H1 (cell line): ENCODE measurements at regions not wholly inside any gene's neighbourhood (a gene's known extent, or its start where the extent isn't known, plus 50 kb on each side); places are given as distances from the start of the nearest gene placed in this dataset.

Experiments used
- BACH1 ChIP-seq: IDR thresholded peaks from 2 replicates; pipeline ENCODE4 v1.6.1; 2012; ENCODE audit warnings: low read length, improper control_type of control experiment
- CEBPB ChIP-seq: IDR thresholded peaks from 2 replicates; pipeline ENCODE4 v1.6.1; 2012; ENCODE audit warnings: low read depth, low read length
- CHD1 ChIP-seq: IDR thresholded peaks from 2 replicates; pipeline ENCODE4 v1.6.1; 2012; ENCODE audit warnings: low read depth, low read length, improper control_type of control experiment
- EGR1 ChIP-seq: IDR thresholded peaks from 2 replicates; pipeline ENCODE4 v1.6.1; 2011; ENCODE audit warnings: low read depth, low read length, borderline replicate concordance
- EZH2 ChIP-seq: fragments of 200-600 bp; sonication (generic); IDR thresholded peaks from 2 replicates; pipeline ENCODE4 v1.7.1; 2012; ENCODE audit warnings: low read depth, mild to moderate bottlenecking, moderate library complexity, low read length, inconsistent platforms; ENCODE audit not compliant: severe bottlenecking
- POLR2A ChIP-seq, 2 experiments: IDR thresholded peaks; 1 replicate in 1 of 2; 2 replicates in 1 of 2; pipeline ENCODE4 v1.6.1; 2011; ENCODE audit warnings: low read depth in 2 of 2, low read length in 2 of 2, mild to moderate bottlenecking in 2 of 2; ENCODE audit errors: control extremely low read depth in 1 of 2
- POLR2AphosphoS5 ChIP-seq: IDR thresholded peaks from 2 replicates; pipeline ENCODE4 v1.6.1; 2011; ENCODE audit warnings: low read depth, low read length
- SIN3A ChIP-seq, 2 experiments: IDR thresholded peaks in 1 of 2; conservative IDR thresholded peaks in 1 of 2; 2 replicates each; pipeline ENCODE4 v1.6.1; 2011 to 2012; ENCODE audit warnings: low read length in 2 of 2, improper control_type of control experiment in 1 of 2, low read depth in 1 of 2, mild to moderate bottlenecking in 1 of 2
- ZNF274 ChIP-seq: IDR thresholded peaks from 2 replicates; pipeline ENCODE4 v1.7.0; 2012; ENCODE audit warnings: low read length, borderline replicate concordance; ENCODE audit errors: extremely low read depth
- TF ChIP-seq, protein P1 (sequence below), 3 experiments: IDR thresholded peaks; 1 replicate in 2 of 3; 2 replicates in 1 of 3; pipeline versions ENCODE4 v1.5.1 to v1.6.1; 2011; ENCODE audit warnings: low read length in 3 of 3, mild to moderate bottlenecking in 3 of 3, inconsistent platforms in 2 of 3, low read depth in 1 of 3, moderate library complexity in 1 of 3; ENCODE audit not compliant: insufficient read depth in 1 of 3; ENCODE audit errors: control extremely low read depth in 1 of 3
- TF ChIP-seq, protein P2 (sequence below): IDR thresholded peaks from 2 replicates; pipeline ENCODE4 v1.6.1; 2012; ENCODE audit warnings: inconsistent platforms

DNA sequence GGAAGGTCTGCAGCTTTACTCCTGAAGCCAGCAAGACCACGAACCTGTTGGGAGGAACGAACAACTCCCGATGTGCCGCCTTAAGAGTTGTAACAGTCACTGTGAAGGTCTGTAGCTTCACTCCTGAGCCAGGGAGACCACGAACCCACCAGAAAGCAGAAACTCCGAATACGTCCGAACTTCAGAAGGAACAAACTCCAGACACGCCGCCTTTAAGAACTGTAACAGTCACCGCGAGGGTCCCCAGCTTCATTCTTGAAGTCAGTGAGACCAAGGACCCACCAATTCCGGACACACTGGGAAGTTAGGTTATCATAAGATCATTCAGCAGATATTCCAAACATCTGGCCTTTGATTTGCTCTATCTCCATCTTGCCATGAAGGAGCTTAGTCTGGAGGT, 1623.0 kb downstream of the SLITRK1 start:
- TF ChIP-seq, protein P1, sequence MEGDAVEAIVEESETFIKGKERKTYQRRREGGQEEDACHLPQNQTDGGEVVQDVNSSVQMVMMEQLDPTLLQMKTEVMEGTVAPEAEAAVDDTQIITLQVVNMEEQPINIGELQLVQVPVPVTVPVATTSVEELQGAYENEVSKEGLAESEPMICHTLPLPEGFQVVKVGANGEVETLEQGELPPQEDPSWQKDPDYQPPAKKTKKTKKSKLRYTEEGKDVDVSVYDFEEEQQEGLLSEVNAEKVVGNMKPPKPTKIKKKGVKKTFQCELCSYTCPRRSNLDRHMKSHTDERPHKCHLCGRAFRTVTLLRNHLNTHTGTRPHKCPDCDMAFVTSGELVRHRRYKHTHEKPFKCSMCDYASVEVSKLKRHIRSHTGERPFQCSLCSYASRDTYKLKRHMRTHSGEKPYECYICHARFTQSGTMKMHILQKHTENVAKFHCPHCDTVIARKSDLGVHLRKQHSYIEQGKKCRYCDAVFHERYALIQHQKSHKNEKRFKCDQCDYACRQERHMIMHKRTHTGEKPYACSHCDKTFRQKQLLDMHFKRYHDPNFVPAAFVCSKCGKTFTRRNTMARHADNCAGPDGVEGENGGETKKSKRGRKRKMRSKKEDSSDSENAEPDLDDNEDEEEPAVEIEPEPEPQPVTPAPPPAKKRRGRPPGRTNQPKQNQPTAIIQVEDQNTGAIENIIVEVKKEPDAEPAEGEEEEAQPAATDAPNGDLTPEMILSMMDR (IDR thresholded peaks at IDR 0.05; ENCODE audit: control extremely low read depth in 1 of 3, insufficient read depth in 1 of 3, low read depth in 1 of 3, low read length in 3 of 3): no peak
- TF ChIP-seq POLR2A (IDR thresholded peaks at IDR 0.05; ENCODE audit: control extremely low read depth in 1 of 2, low read depth in 2 of 2, low read length in 2 of 2): no peak
- no peak for TF ChIP-seq EZH2
- TF ChIP-seq CHD1: no peak
- TF ChIP-seq EGR1: no peak
- no peak for TF ChIP-seq CEBPB
- TF ChIP-seq BACH1: no peak
- TF ChIP-seq SIN3A (conservative IDR thresholded peaks at IDR 0.05 in 1 of 2, IDR thresholded peaks at IDR 0.05 in 1 of 2; ENCODE audit: low read depth in 1 of 2, low read length in 2 of 2): no peak
- no peak for TF ChIP-seq POLR2AphosphoS5
- TF ChIP-seq ZNF274: no peak
- TF ChIP-seq, protein P2, sequence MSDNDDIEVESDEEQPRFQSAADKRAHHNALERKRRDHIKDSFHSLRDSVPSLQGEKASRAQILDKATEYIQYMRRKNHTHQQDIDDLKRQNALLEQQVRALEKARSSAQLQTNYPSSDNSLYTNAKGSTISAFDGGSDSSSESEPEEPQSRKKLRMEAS: no peak
